Activated naive CD4-positive, alpha-beta T cell treated with anti-CD3 and anti-CD28 coated beads, Interleukin-2, amount 10 ng/mL, durations not matched to agents 7 days and 5 days (primary cell): ENCODE measurements at regions not wholly inside any gene's neighbourhood (a gene's known extent, or its start where the extent isn't known, plus 50 kb on each side); places are given as distances from the start of the nearest gene placed in this dataset.
"Not testable (repeated sequence)": the region's sequence is repeated elsewhere in the genome, so short reads cannot be mapped to it uniquely, and the experiment has no call there.

Source experiments
- CTCF ChIA-PET: fragments of 350-600 bp; sonication (Branson Sonifier 250); formaldehyde crosslinking; loops from one replicate; lab custom pipeline; 2021; ENCODE audit warnings: antibody characterized with exemption; lab: Charles Lee
- DNase-seq: peaks from one replicate; pipeline ENCODE4 v3.0.0-alpha.2; 2020
- H3K27ac Mint-ChIP-seq: one replicate; pipeline ENCODE4 v1.8.0; 2021; ENCODE audit warnings: mild to moderate bottlenecking, moderate library complexity, mixed read lengths
- H3K27me3 Mint-ChIP-seq: one replicate; pipeline ENCODE4 v1.8.0; 2021; ENCODE audit warnings: mild to moderate bottlenecking, mixed read lengths
- H3K36me3 Mint-ChIP-seq: one replicate; pipeline ENCODE4 v1.8.0; 2021; ENCODE audit warnings: mixed read lengths
- H3K4me1 Mint-ChIP-seq: one replicate; pipeline ENCODE4 v1.8.0; 2021; ENCODE audit warnings: mixed read lengths
- H3K4me3 Mint-ChIP-seq: one replicate; pipeline ENCODE4 v1.8.0; 2021; ENCODE audit warnings: mild to moderate bottlenecking, moderate library complexity, mixed read lengths
- H3K9me3 Mint-ChIP-seq: one replicate; pipeline ENCODE4 v1.8.0; 2021; ENCODE audit warnings: mixed read lengths

DNA sequence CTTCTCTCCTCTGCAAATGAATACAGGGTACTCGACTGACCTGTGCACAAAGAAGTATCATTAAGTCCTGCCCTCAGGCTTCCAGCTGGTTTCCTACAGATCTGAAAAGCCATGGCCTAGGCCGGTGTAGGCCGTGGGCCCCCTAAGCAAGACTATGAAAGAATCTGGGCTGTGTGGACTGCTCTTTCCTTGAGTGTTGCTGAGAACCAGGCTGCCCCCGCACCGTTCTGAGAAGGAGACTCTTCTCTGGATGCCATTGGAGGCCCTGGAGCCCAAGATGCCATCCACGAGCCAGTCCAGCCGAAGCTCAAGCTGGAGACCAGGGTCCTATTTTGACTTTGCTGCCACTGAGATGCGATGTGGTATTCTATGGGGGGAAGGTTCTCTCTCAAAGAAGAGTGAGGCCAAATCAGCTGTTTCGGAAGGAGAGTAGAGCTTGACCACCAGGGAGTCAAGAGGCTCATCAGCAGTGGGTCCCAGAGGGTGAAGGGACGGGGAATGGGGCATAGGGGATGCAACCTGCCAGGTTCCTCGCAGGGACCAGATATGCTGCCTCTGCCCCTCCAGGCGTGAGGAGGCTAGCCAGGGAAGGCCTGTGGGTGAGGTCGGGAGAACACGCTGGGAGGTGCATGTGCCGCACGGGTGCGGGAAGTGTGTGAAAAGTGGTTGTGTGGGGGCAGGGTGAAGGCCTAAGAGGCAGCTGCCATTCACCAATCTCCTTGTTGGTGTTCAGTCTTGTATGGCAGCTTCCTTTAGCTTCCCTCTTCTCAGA is 96.4 kb upstream of the B3GAT1 start:
- Mint-ChIP-seq H3K27me3 (peaks cover 28% of the 10 kb centered on the region), H3K4me1 (no peaks in the 10 kb centered on the region), H3K27ac (no peak overlapping the region), H3K9me3 (no peaks in the 10 kb centered on the region), H3K36me3 (no peaks in the 10 kb centered on the region), H3K4me3 (no peak overlapping the region)
- peak; percentile 10 for DNase-seq
- CTCF ChIA-PET, result no interaction called here

DNA sequence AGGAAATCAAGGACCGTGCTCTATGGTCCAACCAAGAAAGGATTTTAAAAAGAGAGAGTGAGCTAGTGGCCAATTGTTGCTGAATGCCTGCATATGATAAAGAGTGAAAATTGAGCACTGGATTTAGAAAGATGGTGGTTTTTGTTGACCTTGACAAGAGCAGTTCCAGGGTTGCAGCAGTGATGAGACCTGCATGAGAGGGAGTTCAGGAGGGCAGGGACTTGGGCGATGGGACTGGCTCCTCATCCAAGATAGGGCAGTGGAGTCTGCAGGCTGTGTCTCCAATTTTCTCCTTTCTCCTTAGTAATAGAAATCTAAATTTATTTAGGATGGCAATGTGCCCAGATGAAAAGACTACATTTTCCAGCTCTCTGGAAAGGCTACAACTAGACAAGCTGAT is 94.0 kb upstream of the B3GAT1 start:
- no peak overlapping the region for H3K27ac Mint-ChIP-seq
- CTCF ChIA-PET, result no interaction called here
- no peaks in the 10 kb centered on the region for H3K9me3 Mint-ChIP-seq

GRCh38 chr11:134505125-134505524 is 93.1 kb upstream of the B3GAT1 start:
- no peaks in the 10 kb centered on the region for H3K4me1 Mint-ChIP-seq
- CTCF ChIA-PET, result no interaction called here
- H3K27me3 Mint-ChIP-seq, result peaks cover 26% of the 10 kb centered on the region
- H3K9me3 Mint-ChIP-seq, result no peaks in the 10 kb centered on the region
- DNase-seq, result no peak
- H3K4me3 Mint-ChIP-seq, result no peak overlapping the region
- H3K36me3 Mint-ChIP-seq, result no peaks in the 10 kb centered on the region
- H3K27ac Mint-ChIP-seq, result no peak overlapping the region

More for the DNA sequence above, 94.0 kb upstream of the B3GAT1 start:
- H3K4me3 Mint-ChIP-seq, result no peak overlapping the region
- peaks cover 26% of the 10 kb centered on the region for H3K27me3 Mint-ChIP-seq
- DNase-seq, result no peak
- H3K4me1 Mint-ChIP-seq, result no peaks in the 10 kb centered on the region
- no peaks in the 10 kb centered on the region for H3K36me3 Mint-ChIP-seq

GRCh38 chr11:134504146-134504905 is 92.3 kb upstream of the B3GAT1 start:
- Mint-ChIP-seq H3K4me1 (no peaks in the 10 kb centered on the region), H3K27me3 (peaks cover 26% of the 10 kb centered on the region), H3K4me3 (no peak overlapping the region), H3K36me3 (no peaks in the 10 kb centered on the region), H3K27ac (no peak overlapping the region), H3K9me3 (no peaks in the 10 kb centered on the region)
- CTCF ChIA-PET, result no interaction called here
- no peak for DNase-seq

DNA sequence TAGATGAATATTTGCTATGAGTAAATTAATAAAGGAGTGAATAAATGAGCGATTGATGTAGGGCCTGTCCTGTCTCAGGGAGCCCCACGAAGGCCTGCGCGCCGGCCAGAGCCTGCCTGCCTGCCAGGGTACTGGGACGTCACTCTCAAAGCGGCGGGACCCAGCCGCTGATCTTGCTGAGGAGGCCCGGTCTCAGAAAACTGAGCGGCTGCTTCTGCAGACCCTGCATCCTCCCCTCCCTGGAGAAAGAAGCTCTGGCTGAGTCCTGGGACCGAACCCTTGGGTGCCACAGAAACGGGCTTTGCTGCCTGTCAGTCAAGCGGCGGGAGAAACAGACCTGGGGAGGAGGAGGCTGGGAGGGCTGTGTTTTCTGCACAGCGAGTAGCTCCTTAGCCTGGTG is 91.6 kb upstream of the B3GAT1 start:
- Mint-ChIP-seq H3K36me3 (no peaks in the 10 kb centered on the region), H3K9me3 (no peaks in the 10 kb centered on the region), H3K27ac (no peak overlapping the region), H3K4me1 (no peaks in the 10 kb centered on the region), H3K27me3 (peaks cover 26% of the 10 kb centered on the region), H3K4me3 (no peak overlapping the region)
- DNase-seq, result no peak
- CTCF ChIA-PET, result no interaction called here

DNA sequence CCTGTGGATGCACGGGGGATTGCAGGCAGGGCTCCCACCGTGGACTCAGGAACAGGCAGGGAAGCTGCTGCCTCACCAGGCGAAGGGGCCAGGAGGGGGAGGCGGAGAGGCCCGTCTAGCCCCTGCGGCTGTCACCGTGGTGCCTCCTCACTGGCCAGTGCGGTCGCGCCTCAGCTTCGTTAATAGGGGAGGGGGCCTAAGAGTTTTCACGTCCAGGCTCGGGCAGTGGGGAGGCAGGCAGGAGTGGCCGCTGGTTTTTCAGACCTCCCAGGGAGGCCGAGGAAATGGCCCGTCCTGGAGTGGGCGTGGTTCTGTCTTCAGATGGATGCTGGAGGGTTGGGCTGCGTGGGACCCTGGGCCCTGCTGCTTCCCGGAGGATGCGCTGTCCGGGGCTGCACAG is 91.1 kb upstream of the B3GAT1 start:
- Mint-ChIP-seq H3K4me1 (no peaks in the 10 kb centered on the region), H3K36me3 (no peaks in the 10 kb centered on the region), H3K9me3 (no peaks in the 10 kb centered on the region), H3K4me3 (no peak overlapping the region), H3K27me3 (peaks cover 21% of the 10 kb centered on the region), H3K27ac (no peak overlapping the region)
- no peak for DNase-seq
- CTCF ChIA-PET, result no interaction called here

- Mint-ChIP-seq H3K27me3 (peaks cover 20% of the 10 kb centered on the region), H3K4me3 (no peak overlapping the region), H3K36me3 (no peaks in the 10 kb centered on the region), H3K9me3 (no peaks in the 10 kb centered on the region), H3K27ac (no peak overlapping the region), H3K4me1 (no peaks in the 10 kb centered on the region)
- DNase-seq, result no peak
- CTCF ChIA-PET, result no interaction called here
Observed at GRCh38 chr11:134502153-134502550, 90.1 kb upstream of the B3GAT1 start.

DNA sequence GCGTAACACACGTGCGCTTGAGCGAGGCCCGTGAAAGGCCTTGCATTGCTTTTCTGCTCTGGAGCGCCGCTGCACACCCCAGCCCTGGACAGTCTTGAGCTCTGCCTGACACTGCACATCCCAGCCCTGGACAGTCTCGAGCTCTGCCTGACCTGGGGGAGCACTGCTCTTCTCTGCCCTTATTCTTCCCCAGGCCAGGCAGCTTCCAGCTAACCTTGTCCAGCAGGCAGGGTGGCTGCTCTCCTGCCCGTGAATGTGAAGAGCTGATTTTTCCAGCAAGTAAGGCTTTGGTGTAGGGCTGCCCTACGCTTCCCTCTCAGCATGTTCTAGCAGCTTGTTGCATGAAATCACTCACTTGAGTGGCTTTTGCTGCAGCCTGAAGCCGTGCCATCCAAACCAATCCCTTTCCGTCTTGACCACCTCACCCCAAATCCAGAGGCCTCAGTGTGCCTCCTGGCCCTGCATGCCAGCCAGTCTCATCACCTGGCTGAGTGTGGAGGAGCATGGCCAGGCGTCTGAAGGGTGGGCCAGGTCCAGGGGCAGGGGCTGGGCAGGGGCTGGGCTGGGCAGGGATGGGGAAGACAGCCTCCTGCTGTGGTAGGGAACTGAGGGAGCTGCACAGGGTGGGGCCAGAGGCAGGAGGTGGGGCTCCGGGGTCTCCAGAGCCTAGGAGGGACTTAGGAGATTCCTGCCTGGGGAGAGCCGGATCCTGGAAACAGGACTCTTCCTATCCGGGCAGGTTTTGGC is 89.5 kb upstream of the B3GAT1 start:
- Mint-ChIP-seq H3K36me3 (no peaks in the 10 kb centered on the region), H3K27ac (no peak overlapping the region), H3K4me1 (no peaks in the 10 kb centered on the region), H3K4me3 (no peak overlapping the region), H3K9me3 (no peaks in the 10 kb centered on the region), H3K27me3 (peaks cover 20% of the 10 kb centered on the region)
- no peak for DNase-seq
- CTCF ChIA-PET, result no interaction called here

GRCh38 chr11:134500621-134501020 is 88.6 kb upstream of the B3GAT1 start:
- no peak overlapping the region for H3K4me3 Mint-ChIP-seq
- no peaks in the 10 kb centered on the region for H3K4me1 Mint-ChIP-seq
- no peak overlapping the region for H3K27ac Mint-ChIP-seq
- CTCF ChIA-PET, result no interaction called here
- no peak for DNase-seq
- peaks cover 16% of the 10 kb centered on the region for H3K27me3 Mint-ChIP-seq
- no peaks in the 10 kb centered on the region for H3K36me3 Mint-ChIP-seq
- H3K9me3 Mint-ChIP-seq, result no peaks in the 10 kb centered on the region

DNA sequence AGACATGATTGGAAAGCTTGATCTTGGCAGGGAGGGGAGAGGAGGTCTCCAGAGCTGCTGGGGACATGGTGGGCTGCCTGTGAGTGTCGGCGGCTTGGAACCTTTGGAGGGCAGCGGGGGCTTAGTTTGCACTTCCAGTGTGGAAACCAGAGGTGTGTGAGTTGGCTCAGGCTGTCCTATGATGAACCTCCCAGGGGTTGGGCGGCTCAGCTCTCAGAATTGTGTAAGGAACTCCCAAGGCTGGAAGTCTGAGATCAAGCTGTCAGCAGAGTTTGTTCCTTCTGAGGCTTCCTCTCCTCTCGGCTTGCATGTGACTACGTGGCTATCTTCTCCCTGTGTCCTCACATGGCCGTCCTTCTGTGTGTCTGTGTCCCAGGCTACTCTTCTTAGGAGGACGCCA is 87.9 kb upstream of the B3GAT1 start:
- DNase-seq, result no peak
- CTCF ChIA-PET, result no interaction called here
- Mint-ChIP-seq H3K27me3 (peaks cover 16% of the 10 kb centered on the region), H3K9me3 (no peaks in the 10 kb centered on the region), H3K27ac (no peak overlapping the region), H3K4me3 (no peak overlapping the region), H3K4me1 (no peaks in the 10 kb centered on the region), H3K36me3 (no peaks in the 10 kb centered on the region)

DNA sequence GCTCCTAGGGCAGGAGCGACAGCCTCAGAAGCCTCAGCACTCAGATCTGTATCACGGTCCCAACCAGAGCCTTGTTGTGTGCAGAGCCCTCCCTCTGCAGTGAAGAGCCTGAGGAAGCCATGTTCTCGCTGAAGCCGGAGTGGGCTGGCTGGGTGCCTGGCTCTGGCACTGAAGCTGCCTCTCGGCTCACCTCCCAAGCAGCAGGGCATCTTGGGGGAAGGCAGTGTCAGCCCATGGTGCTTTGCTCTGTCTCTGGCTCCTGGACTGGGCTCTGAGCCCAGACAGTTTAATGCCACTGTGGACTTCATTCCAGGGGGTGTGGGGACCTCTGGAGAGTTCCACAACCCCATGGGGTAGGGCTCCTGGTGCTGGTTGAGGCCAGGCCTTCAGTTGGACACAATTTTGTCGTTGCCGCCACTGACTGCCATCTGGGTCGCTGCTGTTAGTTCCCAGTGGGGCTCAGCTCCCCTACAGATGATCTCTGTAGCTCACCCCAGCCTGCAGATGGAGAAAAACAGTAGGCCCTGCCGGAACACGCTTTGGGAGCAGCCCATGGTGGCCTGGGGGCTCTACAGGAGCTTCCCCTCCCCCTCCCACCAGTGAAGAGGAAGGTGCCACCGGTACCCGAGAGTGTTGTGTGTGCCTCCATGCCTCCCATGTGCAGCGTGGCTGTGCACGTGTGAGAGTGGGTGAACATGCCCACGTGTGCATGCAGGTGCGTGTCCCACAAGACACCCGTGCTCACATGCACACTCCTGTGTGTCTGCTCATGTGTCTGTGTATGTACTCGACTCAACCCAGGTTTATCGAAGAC is 86.5 kb upstream of the B3GAT1 start:
- Mint-ChIP-seq H3K27me3 (peaks cover 4% of the 10 kb centered on the region), H3K4me3 (no peak overlapping the region), H3K36me3 (no peaks in the 10 kb centered on the region), H3K4me1 (no peaks in the 10 kb centered on the region), H3K27ac (no peak overlapping the region), H3K9me3 (no peaks in the 10 kb centered on the region)
- CTCF ChIA-PET, result no interaction called here
- DNase-seq, result no peak

DNA sequence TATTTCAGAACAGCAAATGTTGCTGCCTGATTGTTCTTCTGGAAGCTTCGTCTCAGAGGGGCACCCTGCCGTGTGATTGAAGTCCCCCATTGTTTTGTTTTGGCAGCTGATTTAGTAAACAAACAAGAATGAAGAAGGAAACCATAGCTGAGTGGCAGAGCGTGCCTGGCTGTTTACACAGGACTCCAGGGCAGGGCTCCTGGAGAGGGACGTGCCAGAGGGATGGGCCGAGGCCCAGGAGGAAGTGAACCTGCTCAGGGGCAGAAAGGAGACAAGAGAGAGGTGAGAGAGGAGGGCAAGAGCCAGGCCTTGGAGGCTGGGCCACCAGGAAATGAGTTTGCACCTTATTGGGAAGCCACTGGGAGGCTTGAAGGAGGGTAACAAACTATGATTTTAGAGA is 85.5 kb upstream of the B3GAT1 start:
- Mint-ChIP-seq H3K27ac (no peak overlapping the region), H3K4me1 (no peaks in the 10 kb centered on the region), H3K27me3 (no peaks in the 10 kb centered on the region), H3K9me3 (no peaks in the 10 kb centered on the region), H3K4me3 (no peak overlapping the region), H3K36me3 (no peaks in the 10 kb centered on the region)
- no peak for DNase-seq
- CTCF ChIA-PET, result no interaction called here

DNA sequence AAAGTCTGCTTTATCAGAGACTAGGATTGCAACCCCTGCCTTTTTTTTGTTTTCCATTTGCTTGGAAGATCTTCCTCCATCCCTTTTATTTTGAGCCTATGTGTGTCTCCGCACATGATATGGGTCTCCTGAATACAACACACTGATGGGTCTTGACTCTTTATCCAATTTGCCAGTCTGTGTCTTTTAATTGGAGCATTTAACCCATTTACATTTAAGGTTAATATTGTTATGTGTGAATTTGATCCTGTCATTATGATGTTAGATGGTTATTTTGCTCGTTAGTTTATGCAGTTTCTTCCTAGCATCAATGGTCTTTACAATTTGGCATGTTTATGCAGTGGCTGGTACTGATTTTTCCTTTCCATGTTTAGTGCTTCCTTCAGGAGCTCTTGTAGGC is 84.0 kb upstream of the B3GAT1 start:
- H3K4me3 Mint-ChIP-seq, CTCF ChIA-PET, H3K27me3 Mint-ChIP-seq: not testable (repeated sequence)

GRCh38 chr11:134494395-134494794 is 82.4 kb upstream of the B3GAT1 start:
- H3K36me3 Mint-ChIP-seq, H3K9me3 Mint-ChIP-seq, DNase-seq, CTCF ChIA-PET, H3K4me3 Mint-ChIP-seq, H3K4me1 Mint-ChIP-seq, H3K27me3 Mint-ChIP-seq, H3K27ac Mint-ChIP-seq: not testable (repeated sequence)

More for the DNA sequence above, 84.0 kb upstream of the B3GAT1 start:
- not testable (repeated sequence) for H3K9me3 Mint-ChIP-seq, DNase-seq, H3K36me3 Mint-ChIP-seq, H3K27ac Mint-ChIP-seq, H3K4me1 Mint-ChIP-seq
